SK-N-SH treated with all-trans-retinoic acid at 6 μM for 48 hours (cell line): ENCODE measurements at regions not wholly inside any gene's neighbourhood (a gene's known extent, or its start where the extent isn't known, plus 50 kb on each side); places are given as distances from the start of the nearest gene placed in this dataset.

Source experiments
- ARNTL ChIP-seq: fragments of 450-650 bp; formaldehyde crosslinking; IDR thresholded peaks from 2 replicates; pipeline ENCODE4 v1.5.0; 2020; ENCODE audit warnings: low read depth, mild to moderate bottlenecking, moderate library complexity, borderline replicate concordance
- BACH2 ChIP-seq: fragments of 250-450 bp; sonication (Bioruptor Pico); IDR thresholded peaks from 2 replicates; pipeline ENCODE4 v1.9.0; 2021; ENCODE audit warnings: mild to moderate bottlenecking, borderline replicate concordance
- ESRRG ChIP-seq: fragments of 250-450 bp; sonication (Bioruptor Pico); IDR thresholded peaks from 2 replicates; pipeline ENCODE4 v1.6.1; 2021; ENCODE audit warnings: mild to moderate bottlenecking
- OSR1 ChIP-seq: fragments of 250-450 bp; sonication (Bioruptor Pico); IDR thresholded peaks from 2 replicates; pipeline ENCODE4 v1.8.0; 2022; ENCODE audit warnings: moderate library complexity, mild to moderate bottlenecking, inconsistent platforms
- RARB ChIP-seq: fragments of 250-450 bp; sonication (Bioruptor Pico); IDR thresholded peaks from 2 replicates; pipeline ENCODE4 v1.8.0; 2021; ENCODE audit warnings: mild to moderate bottlenecking, moderate library complexity
- TOX ChIP-seq: fragments of 250-450 bp; sonication (Bioruptor Pico); IDR thresholded peaks from 2 replicates; pipeline ENCODE4 v1.8.0; 2021; ENCODE audit warnings: mild to moderate bottlenecking, moderate library complexity, borderline replicate concordance
- ZFP3 ChIP-seq: fragments of 250-450 bp; sonication (Bioruptor Pico); IDR thresholded peaks from 2 replicates; pipeline ENCODE4 v1.5.0; 2020; ENCODE audit warnings: mild to moderate bottlenecking, moderate library complexity
- TF ChIP-seq, protein P1 (sequence below): fragments of 250-450 bp; sonication (Bioruptor Pico); IDR thresholded peaks from 2 replicates; pipeline ENCODE4 v1.8.0; 2020; ENCODE audit warnings: mild to moderate bottlenecking, moderate library complexity, borderline replicate concordance
- TF ChIP-seq, protein P2 (sequence below): fragments of 250-450 bp; sonication (Bioruptor Pico); IDR thresholded peaks from 2 replicates; pipeline ENCODE4 v1.5.1; 2020; ENCODE audit warnings: low read depth, mild to moderate bottlenecking, moderate library complexity

DNA sequence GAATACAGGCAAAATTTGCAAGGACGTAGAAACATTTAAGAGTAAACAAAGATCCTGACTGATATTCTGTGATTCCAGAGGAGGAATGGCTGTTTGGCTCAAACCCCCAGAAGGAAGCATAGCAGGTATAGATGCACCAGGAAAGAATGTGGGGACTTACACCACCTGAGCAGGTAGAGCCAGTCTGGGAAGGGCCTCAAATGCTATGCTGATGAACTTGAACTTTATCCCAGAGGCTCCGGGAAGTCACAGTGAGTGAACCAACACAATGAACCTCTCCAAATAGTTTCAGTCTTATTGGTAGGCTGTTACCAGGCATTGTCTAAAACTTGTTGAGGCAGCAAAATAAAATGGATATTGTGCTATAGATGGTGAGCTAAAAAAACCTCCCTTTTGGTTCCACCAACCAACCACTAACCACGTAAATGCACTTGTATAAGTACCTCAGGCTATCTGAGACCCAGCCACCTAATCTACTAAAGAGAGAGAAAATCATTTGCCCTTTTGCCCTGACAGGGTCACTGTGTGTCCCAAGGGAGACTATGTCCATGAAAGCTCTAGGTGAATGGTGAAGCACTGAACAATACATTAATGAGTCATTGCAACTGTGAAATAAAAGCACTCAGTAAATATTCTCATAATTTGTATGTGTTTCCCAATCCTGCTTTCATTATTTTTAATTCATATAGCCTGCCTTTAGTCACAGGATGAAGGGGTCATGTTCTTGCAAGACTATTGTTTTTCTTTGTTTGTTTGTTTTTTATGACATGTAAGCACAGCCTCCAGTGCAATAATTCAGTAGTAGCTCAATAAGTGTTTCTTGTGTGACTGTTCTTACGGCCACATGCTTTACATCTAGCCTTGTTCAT, 911.6 kb downstream of the EPHA4 start:
- TF ChIP-seq ZFP3 (CRISPR knock-in tag) = no peak
- no peak for TF ChIP-seq RARB (CRISPR knock-in tag)
- TF ChIP-seq, protein P1, sequence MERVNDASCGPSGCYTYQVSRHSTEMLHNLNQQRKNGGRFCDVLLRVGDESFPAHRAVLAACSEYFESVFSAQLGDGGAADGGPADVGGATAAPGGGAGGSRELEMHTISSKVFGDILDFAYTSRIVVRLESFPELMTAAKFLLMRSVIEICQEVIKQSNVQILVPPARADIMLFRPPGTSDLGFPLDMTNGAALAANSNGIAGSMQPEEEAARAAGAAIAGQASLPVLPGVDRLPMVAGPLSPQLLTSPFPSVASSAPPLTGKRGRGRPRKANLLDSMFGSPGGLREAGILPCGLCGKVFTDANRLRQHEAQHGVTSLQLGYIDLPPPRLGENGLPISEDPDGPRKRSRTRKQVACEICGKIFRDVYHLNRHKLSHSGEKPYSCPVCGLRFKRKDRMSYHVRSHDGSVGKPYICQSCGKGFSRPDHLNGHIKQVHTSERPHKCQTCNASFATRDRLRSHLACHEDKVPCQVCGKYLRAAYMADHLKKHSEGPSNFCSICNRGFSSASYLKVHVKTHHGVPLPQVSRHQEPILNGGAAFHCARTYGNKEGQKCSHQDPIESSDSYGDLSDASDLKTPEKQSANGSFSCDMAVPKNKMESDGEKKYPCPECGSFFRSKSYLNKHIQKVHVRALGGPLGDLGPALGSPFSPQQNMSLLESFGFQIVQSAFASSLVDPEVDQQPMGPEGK (CRISPR knock-in tag) = no peak
- TF ChIP-seq TOX (CRISPR knock-in tag) = no peak
- TF ChIP-seq ESRRG (CRISPR knock-in tag) = no peak
- TF ChIP-seq, protein P2, sequence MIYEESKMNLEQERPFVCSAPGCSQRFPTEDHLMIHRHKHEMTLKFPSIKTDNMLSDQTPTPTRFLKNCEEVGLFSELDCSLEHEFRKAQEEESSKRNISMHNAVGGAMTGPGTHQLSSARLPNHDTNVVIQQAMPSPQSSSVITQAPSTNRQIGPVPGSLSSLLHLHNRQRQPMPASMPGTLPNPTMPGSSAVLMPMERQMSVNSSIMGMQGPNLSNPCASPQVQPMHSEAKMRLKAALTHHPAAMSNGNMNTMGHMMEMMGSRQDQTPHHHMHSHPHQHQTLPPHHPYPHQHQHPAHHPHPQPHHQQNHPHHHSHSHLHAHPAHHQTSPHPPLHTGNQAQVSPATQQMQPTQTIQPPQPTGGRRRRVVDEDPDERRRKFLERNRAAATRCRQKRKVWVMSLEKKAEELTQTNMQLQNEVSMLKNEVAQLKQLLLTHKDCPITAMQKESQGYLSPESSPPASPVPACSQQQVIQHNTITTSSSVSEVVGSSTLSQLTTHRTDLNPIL (CRISPR knock-in tag) = no peak
- no peak for TF ChIP-seq ARNTL (CRISPR knock-in tag)
- no peak for TF ChIP-seq OSR1 (CRISPR knock-in tag)
- no peak for TF ChIP-seq BACH2 (CRISPR knock-in tag)
